WTC11 (cell line): ENCODE measurements at regions not wholly inside any gene's neighbourhood (a gene's known extent, or its start where the extent isn't known, plus 50 kb on each side); places are given as distances from the start of the nearest gene placed in this dataset.
A peak's percentile ranks its signal among the peaks of the same experiment; 100 is the strongest.

ENCODE experiments used
- ATAC-seq: fragments of 200-7000 bp; cut with Tn5 transposase; 2 replicates; pipeline ENCODE4 v1.10.0; 2021; ENCODE audit warnings: mild to moderate bottlenecking, moderate library complexity
- CTCF ChIA-PET: fragments of 300-600 bp; sonication (Branson Sonifier 250); formaldehyde crosslinking; loops from one replicate; lab custom pipeline; 2021; ENCODE audit warnings: antibody characterized with exemption; lab: Charles Lee
- POLR2A ChIA-PET: fragments of 350-600 bp; sonication (Branson Sonifier 250); formaldehyde crosslinking; loops from one replicate; lab custom pipeline; 2021; ENCODE audit warnings: antibody characterized with exemption; lab: Charles Lee
- DNase-seq: peaks from one replicate; pipeline ENCODE4 v3.0.0; 2021; ENCODE audit warnings: low spot score
- H3K27ac Mint-ChIP-seq: 2 replicates; pipeline ENCODE4 v1.8.0; 2021; ENCODE audit warnings: mixed read lengths
- H3K27me3 Mint-ChIP-seq: 2 replicates; pipeline ENCODE4 v1.8.0; 2021; ENCODE audit warnings: low read depth, mild to moderate bottlenecking, moderate library complexity, mixed read lengths
- H3K36me3 Mint-ChIP-seq: 2 replicates; pipeline ENCODE4 v1.8.0; 2021; ENCODE audit warnings: mixed read lengths
- H3K4me1 Mint-ChIP-seq: 2 replicates; pipeline ENCODE4 v1.8.0; 2022; ENCODE audit warnings: mixed read lengths
- H3K4me3 Mint-ChIP-seq: 2 replicates; pipeline ENCODE4 v1.8.0; 2021; ENCODE audit warnings: mild to moderate bottlenecking, moderate library complexity, mixed read lengths
- H3K9me3 Mint-ChIP-seq: 2 replicates; pipeline ENCODE4 v1.8.0; 2021; ENCODE audit warnings: mixed read lengths
- ATF1 ChIP-seq: sonication (generic); formaldehyde crosslinking; IDR thresholded peaks from 2 replicates; pipeline ENCODE4 v1.8.1; 2023; ENCODE audit warnings: mild to moderate bottlenecking, moderate library complexity, missing genetic modification reagents
- ATF2 ChIP-seq: sonication (generic); formaldehyde crosslinking; IDR thresholded peaks from 2 replicates; pipeline ENCODE4 v1.8.1; 2022; ENCODE audit warnings: low read depth, missing genetic modification reagents, borderline replicate concordance
- ATF6 ChIP-seq: sonication (generic); formaldehyde crosslinking; IDR thresholded peaks from 2 replicates; pipeline ENCODE4 v1.8.1; 2023; ENCODE audit warnings: mild to moderate bottlenecking, missing genetic modification reagents
- EMX1 ChIP-seq: fragments of 250-450 bp; sonication (Bioruptor Pico); IDR thresholded peaks from 2 replicates; pipeline ENCODE4 v1.8.0; 2021; ENCODE audit warnings: mild to moderate bottlenecking
- GABPB1 ChIP-seq: sonication (generic); formaldehyde crosslinking; IDR thresholded peaks from 2 replicates; pipeline ENCODE4 v1.8.1; 2023; ENCODE audit warnings: mild to moderate bottlenecking, missing genetic modification reagents
- HMGA2 ChIP-seq: fragments of 250-450 bp; sonication (Bioruptor Pico); IDR thresholded peaks from 2 replicates; pipeline ENCODE4 v1.4.0; 2021; ENCODE audit warnings: mild to moderate bottlenecking, moderate library complexity
- MAX ChIP-seq: sonication (generic); formaldehyde crosslinking; IDR thresholded peaks from 2 replicates; pipeline ENCODE4 v1.8.0; 2022; ENCODE audit warnings: mild to moderate bottlenecking, missing genetic modification reagents
- NR1H2 ChIP-seq: sonication (generic); formaldehyde crosslinking; IDR thresholded peaks from 2 replicates; pipeline ENCODE4 v1.9.0; 2021; ENCODE audit warnings: mild to moderate bottlenecking, moderate library complexity, missing genetic modification reagents
- PREB ChIP-seq: sonication (generic); formaldehyde crosslinking; IDR thresholded peaks from 2 replicates; pipeline ENCODE4 v1.8.1; 2022; ENCODE audit warnings: mild to moderate bottlenecking, missing genetic modification reagents, moderate library complexity, borderline replicate concordance
- ZNF532 ChIP-seq: fragments of 250-450 bp; sonication (Bioruptor Pico); IDR thresholded peaks from 2 replicates; pipeline ENCODE4 v1.9.0; 2021; ENCODE audit warnings: mild to moderate bottlenecking, borderline replicate concordance
- TF ChIP-seq, protein P1 (sequence below): sonication (generic); formaldehyde crosslinking; IDR thresholded peaks from 2 replicates; pipeline ENCODE4 v1.8.0; 2023; ENCODE audit warnings: missing genetic modification reagents, mild to moderate bottlenecking, borderline replicate concordance

DNA sequence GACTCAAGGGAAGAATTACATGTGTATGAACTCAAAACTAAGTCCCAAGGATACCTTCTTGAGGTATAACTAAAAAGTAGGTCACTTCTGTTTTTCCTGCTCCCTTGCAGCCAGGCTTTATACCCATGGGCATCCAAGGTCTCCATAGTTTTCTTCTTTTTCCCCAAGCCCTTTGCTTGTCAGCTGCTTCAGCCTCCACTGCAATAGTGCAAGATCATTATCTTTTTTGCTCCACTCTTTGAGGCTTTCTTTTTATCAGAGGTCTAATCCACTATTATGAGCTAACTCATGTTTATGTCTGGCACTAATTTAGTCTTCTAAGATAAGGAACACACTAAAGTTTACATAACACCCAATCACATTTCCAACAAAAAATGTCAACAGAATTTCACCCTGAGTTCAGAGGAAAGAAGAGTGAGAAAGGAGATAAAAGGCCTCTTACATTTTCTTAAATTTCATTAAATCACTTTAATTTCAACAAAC is 121.2 kb upstream of the LSAMP start (continued):
- no peak for TF ChIP-seq ZNF532 (CRISPR knock-in tag)
- TF ChIP-seq NR1H2 (CRISPR knock-in tag): no peak
- TF ChIP-seq MAX (CRISPR knock-in tag): no peak
- TF ChIP-seq GABPB1 (CRISPR knock-in tag): no peak
- TF ChIP-seq EMX1 (CRISPR knock-in tag): no peak
- TF ChIP-seq PREB: no peak
- TF ChIP-seq ATF6: no peak
- TF ChIP-seq ATF1 (CRISPR knock-in tag): no peak
- no peak for TF ChIP-seq HMGA2 (CRISPR knock-in tag)

DNA sequence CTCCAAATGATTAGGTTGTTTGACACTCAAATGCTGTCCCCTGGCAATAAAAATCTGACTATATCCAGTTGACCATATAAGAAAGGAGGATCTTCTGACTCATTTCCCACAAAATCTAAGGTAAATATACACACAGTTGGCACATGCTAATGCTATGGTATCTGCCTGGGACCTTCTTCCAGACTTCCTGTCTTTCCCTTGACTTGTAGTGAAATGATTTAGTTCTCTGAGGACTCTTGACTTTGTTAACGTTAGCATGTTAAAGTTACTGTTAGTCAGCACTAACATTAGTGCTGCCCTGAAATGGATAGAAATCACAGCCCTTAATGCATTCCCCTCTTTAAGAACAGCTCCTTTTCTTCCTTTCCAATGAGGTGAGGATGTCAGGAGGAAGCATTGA is 124.3 kb upstream of the LSAMP start:
- no peaks in the 10 kb centered on the region for H3K36me3 Mint-ChIP-seq
- H3K4me1 Mint-ChIP-seq: peaks cover 10% of the 10 kb centered on the region
- DNase-seq (no peak), ATAC-seq (no peak)
- CTCF ChIA-PET: no interaction called here
- POLR2A ChIA-PET: no interaction called here
- TF ChIP-seq ATF2 (CRISPR knock-in tag): no peak
- no peaks in the 10 kb centered on the region for H3K27me3 Mint-ChIP-seq
- H3K4me3 Mint-ChIP-seq: no peak overlapping the region
- H3K27ac Mint-ChIP-seq: no peak overlapping the region
- peaks cover 12% of the 10 kb centered on the region for H3K9me3 Mint-ChIP-seq

DNA sequence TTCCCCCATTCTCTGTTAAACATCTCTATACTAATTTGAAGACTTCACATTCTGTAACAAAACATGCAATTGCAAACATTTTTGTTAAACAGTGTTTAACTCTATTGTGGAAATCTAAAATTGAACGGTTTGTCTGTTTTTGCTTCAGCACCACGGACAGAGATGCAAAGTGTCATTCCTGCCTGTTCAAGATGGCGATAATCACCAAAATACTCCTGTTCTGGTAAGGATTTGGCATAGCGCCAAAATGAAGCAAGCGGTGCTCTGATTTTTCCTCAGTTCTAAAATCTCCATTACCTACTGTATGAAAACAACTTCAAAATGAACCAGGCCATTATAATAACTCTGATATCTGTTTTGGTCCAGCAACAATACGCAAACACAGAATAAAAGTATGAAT is 129.7 kb upstream of the TUSC7 start:
- Mint-ChIP-seq H3K27me3 (no peaks in the 10 kb centered on the region), H3K36me3 (no peaks in the 10 kb centered on the region), H3K4me3 (no peak overlapping the region)
- ATAC-seq: no peak
- TF ChIP-seq MAX (CRISPR knock-in tag): no peak
- TF ChIP-seq, protein P1, sequence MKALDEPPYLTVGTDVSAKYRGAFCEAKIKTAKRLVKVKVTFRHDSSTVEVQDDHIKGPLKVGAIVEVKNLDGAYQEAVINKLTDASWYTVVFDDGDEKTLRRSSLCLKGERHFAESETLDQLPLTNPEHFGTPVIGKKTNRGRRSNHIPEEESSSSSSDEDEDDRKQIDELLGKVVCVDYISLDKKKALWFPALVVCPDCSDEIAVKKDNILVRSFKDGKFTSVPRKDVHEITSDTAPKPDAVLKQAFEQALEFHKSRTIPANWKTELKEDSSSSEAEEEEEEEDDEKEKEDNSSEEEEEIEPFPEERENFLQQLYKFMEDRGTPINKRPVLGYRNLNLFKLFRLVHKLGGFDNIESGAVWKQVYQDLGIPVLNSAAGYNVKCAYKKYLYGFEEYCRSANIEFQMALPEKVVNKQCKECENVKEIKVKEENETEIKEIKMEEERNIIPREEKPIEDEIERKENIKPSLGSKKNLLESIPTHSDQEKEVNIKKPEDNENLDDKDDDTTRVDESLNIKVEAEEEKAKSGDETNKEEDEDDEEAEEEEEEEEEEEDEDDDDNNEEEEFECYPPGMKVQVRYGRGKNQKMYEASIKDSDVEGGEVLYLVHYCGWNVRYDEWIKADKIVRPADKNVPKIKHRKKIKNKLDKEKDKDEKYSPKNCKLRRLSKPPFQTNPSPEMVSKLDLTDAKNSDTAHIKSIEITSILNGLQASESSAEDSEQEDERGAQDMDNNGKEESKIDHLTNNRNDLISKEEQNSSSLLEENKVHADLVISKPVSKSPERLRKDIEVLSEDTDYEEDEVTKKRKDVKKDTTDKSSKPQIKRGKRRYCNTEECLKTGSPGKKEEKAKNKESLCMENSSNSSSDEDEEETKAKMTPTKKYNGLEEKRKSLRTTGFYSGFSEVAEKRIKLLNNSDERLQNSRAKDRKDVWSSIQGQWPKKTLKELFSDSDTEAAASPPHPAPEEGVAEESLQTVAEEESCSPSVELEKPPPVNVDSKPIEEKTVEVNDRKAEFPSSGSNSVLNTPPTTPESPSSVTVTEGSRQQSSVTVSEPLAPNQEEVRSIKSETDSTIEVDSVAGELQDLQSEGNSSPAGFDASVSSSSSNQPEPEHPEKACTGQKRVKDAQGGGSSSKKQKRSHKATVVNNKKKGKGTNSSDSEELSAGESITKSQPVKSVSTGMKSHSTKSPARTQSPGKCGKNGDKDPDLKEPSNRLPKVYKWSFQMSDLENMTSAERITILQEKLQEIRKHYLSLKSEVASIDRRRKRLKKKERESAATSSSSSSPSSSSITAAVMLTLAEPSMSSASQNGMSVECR: no peak
- TF ChIP-seq, all 79 proteins: peak for 0
- POLR2A ChIA-PET: no interaction called here
- no peak overlapping the region for H3K27ac Mint-ChIP-seq
- DNase-seq: peak; percentile 13
- peaks cover 9% of the 10 kb centered on the region for H3K9me3 Mint-ChIP-seq
- no peaks in the 10 kb centered on the region for H3K4me1 Mint-ChIP-seq
- CTCF ChIA-PET: interaction anchor here (1.5 kb wide), 1 partner anchor 35 kb away, joined by 3 read pairs; no protein-coding TSS in a partner anchor
